Omental fat pad (tissue), 3 donors: ENCODE measurements at regions not wholly inside any gene's neighbourhood (a gene's known extent, or its start where the extent isn't known, plus 50 kb on each side); places are given as distances from the start of the nearest gene placed in this dataset.

Experiments
- ATAC-seq: fragments of 150-250 bp; one replicate; pipeline ENCODE4 v1.9.1; 2016; ENCODE audit warnings: mild to moderate bottlenecking, moderate library complexity; ENCODE audit not compliant: low FRiP score
- DNase-seq: peaks from one replicate; pipeline ENCODE4 v3.0.0-alpha.2; 2019; ENCODE audit warnings: low spot score
- CTCF ChIP-seq, 3 donors: fragments of 450-650 bp; IDR thresholded peaks; one replicate each; pipeline ENCODE4 v1.5.1; 2016 to 2017; ENCODE audit warnings: antibody characterized with exemption in 3 of 3, mild to moderate bottlenecking in 3 of 3, moderate library complexity in 2 of 3

DNA sequence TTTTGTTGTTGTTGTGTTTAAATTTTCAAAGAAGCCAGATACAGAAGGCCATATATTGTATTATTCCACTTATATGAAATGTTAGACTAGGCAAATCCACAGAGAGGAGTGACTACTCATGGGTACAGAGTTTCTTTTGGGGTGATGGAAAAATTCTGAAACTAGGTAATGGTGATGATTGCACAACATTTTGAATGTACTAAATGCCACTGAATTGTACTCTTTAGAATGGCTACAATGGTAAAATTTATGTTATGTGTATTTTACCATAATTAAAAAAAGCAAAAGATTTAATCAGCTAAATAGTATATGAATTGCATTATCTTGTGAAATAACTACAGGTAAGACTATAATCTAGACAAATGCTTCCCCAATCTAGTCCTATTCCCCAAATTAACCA is 733.6 kb upstream of the TMEM132C start:
- TF ChIP-seq CTCF (IDR thresholded peaks at IDR 0.05) = no peak
- DNase-seq (no peak), ATAC-seq (no peak)

DNA sequence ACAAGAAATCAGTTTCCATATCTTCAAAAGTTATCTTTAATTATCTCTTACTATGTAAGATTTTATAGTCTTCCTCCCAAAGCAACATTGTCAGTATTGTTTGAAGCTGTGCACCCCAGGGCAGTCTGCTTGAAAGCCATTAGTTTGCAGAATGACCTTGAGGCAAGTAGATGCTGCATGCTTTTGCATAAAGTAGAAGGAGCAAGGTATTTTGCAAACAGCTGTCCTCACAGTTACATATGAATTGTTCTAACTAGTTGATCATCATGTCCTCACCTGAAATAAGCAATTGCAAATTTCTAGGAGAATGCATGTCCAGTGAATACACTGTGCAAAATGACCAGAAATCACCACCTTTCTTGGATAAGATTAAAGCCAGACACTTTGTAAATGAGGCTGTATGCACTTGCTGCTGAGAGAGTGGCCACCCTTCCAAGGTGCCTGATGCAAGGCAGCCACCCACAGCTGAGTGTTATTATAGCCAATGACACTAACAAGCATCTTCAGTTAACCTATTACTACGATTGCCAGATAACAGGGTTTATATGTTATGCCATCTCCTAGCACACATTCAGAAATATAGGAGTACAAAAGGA is 730.0 kb upstream of the TMEM132C start:
- TF ChIP-seq CTCF (IDR thresholded peaks at IDR 0.05) = no peak
- DNase-seq (no peak), ATAC-seq (no peak)

- TF ChIP-seq CTCF (IDR thresholded peaks at IDR 0.05) = no peak
- ATAC-seq = no peak
- DNase-seq = no peak
Measured at GRCh38 chr12:127538316-127538715, 728.7 kb upstream of the TMEM132C start.

- no peak for ATAC-seq
- TF ChIP-seq CTCF (IDR thresholded peaks at IDR 0.05) = no peak
- DNase-seq = no peak
Measured at GRCh38 chr12:127539226-127539858, 727.6 kb upstream of the TMEM132C start.

- DNase-seq (no peak), ATAC-seq (no peak)
- no peak for TF ChIP-seq CTCF (IDR thresholded peaks at IDR 0.05)
Measured at GRCh38 chr12:127542391-127542790, 724.6 kb upstream of the TMEM132C start.

DNA sequence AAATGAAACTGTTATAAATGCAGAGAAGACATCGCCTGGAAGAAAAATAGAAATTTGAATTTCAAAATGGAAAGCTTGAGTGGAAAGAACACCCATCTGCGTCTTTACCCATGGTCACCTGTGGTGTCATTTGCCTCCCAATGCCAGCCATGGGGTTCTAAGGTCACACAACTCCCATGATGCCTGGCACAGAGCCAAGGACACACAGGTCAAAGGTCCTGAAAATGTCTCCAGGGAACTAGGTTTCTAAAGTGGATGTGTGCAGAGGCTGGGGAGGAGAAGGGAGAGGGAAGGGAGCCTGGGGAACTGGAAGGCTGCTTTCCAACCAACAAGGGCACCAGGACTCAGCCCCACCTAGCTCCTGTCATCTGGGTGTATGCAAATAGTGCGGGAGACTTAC is 724.0 kb upstream of the TMEM132C start:
- DNase-seq (no peak), ATAC-seq (no peak)
- no peak for TF ChIP-seq CTCF (IDR thresholded peaks at IDR 0.05)
